ENCODE measurements at regions not wholly inside any gene's neighbourhood (a gene's known extent, or its start where the extent isn't known, plus 50 kb on each side); places are given as distances from the start of the nearest gene placed in this dataset.
"Not testable (repeated sequence)": the region's sequence is repeated elsewhere in the genome, so short reads cannot be mapped to it uniquely, and the experiment has no call there.

DNA sequence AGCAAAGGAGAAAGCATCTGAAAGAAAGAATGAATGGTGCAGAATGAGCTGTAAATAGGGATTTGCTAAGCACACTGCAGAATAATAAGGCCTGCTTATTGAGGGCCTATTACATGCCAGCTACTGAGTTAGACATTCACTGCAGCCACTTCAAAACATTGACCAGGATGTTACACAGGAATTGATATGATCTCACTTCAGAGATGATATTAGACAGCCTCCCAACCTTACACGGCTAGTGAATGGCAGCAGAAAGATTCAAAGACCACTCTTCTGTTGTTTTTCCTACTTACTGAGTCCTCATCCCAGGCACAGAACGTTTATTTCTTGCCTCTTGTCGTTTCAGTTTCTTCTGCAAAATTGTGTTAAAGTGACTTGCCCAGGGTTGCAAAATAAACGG lies 1209.9 kb upstream of the WWC1 start:
- intact Hi-C loops (cut with micrococcal nuclease) = no loop called here
- Mint-ChIP-seq H3K36me3 (ENCODE audit: low read depth) (no peaks in the 10 kb centered on the region), H3K27ac (no peak overlapping the region), H3K4me3 (no peak overlapping the region), H3K4me1 (ENCODE audit: low read depth) (no peaks in the 10 kb centered on the region), H3K27me3 (no peaks in the 10 kb centered on the region), H3K9me3 (peaks cover 1% of the 10 kb centered on the region)
- DNase-seq (no peak), ATAC-seq (no peak)
- CTCF ChIA-PET = no interaction called here
- POLR2A ChIA-PET = no interaction called here
- TF ChIP-seq, protein P1, sequence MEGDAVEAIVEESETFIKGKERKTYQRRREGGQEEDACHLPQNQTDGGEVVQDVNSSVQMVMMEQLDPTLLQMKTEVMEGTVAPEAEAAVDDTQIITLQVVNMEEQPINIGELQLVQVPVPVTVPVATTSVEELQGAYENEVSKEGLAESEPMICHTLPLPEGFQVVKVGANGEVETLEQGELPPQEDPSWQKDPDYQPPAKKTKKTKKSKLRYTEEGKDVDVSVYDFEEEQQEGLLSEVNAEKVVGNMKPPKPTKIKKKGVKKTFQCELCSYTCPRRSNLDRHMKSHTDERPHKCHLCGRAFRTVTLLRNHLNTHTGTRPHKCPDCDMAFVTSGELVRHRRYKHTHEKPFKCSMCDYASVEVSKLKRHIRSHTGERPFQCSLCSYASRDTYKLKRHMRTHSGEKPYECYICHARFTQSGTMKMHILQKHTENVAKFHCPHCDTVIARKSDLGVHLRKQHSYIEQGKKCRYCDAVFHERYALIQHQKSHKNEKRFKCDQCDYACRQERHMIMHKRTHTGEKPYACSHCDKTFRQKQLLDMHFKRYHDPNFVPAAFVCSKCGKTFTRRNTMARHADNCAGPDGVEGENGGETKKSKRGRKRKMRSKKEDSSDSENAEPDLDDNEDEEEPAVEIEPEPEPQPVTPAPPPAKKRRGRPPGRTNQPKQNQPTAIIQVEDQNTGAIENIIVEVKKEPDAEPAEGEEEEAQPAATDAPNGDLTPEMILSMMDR (IDR thresholded peaks at IDR 0.05) = no peak

DNA sequence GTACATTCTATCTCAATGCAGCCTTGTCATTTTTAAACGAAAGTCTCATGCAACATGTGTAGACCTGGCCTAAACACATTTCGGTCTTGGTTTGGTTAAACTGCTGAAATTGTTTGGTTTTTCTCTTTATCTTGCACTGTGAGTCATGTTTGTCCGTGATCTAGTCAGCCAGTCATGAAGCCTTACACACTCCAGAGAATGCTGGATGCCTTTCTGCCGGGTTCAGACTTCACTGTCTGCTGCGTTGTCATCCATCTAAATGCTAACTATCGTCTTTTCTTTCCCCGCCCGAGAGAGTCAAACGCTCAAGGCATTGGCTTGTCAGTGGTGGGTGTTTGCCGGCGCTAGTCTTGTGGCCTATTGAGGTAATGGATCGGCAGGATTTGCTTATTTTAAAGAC lies 1194.6 kb upstream of the WWC1 start:
- no peaks in the 10 kb centered on the region for H3K4me1 Mint-ChIP-seq (ENCODE audit: low read depth)
- no peaks in the 10 kb centered on the region for H3K27me3 Mint-ChIP-seq
- DNase-seq = no peak
- intact Hi-C loops (cut with micrococcal nuclease) = no loop called here
- ChIA-PET CTCF (no interaction called here), POLR2A (no interaction called here)
- no peak overlapping the region for H3K27ac Mint-ChIP-seq
- H3K36me3 Mint-ChIP-seq (ENCODE audit: low read depth) = no peaks in the 10 kb centered on the region
- ATAC-seq = no peak
- TF ChIP-seq, protein P1 (IDR thresholded peaks at IDR 0.05) = no peak
- H3K4me3 Mint-ChIP-seq = no peak overlapping the region
- H3K9me3 Mint-ChIP-seq = peaks cover 9% of the 10 kb centered on the region

DNA sequence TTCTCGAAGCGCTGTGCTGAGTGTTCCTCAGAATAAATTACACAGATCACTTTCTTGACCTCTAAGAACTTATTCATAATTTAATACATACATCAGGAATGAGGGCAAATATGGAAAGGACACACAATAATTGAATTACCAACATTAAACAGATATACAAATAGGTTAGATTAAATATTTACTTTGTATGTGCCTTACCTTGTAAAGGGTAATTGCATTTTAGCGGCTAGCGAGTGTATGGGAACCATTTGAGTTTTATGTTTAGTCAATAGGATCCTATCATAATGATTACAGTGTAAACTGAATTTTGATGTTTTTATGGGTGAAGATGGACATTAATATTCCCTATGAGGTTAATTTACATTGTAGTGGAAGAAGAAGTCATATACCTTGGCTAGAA lies 1187.1 kb upstream of the WWC1 start:
- POLR2A ChIA-PET = no interaction called here
- Mint-ChIP-seq H3K27ac (no peak overlapping the region), H3K27me3 (no peaks in the 10 kb centered on the region)

DNA sequence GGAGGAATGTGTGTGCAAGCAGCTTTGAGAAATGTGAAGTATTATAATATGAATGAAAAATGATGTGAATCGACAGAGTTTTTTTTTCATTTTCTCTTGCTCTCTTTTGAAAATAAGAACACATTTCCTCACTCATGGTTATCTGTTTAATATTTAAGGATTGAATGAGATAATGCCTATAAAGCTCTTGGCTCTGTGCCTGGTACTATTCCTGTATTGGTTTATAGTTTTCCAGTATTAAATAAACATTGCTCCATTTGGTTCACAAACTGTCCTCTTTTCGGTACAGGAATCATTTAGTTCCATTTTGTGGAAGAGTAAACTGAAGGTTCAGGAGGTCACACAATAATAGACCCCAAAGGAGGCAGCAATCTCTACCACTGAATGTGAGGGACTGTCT lies 1185.5 kb upstream of the WWC1 start:
- Mint-ChIP-seq H3K27me3 (no peaks in the 10 kb centered on the region), H3K36me3 (ENCODE audit: low read depth) (no peaks in the 10 kb centered on the region), H3K27ac (no peak overlapping the region), H3K4me3 (no peak overlapping the region), H3K9me3 (peaks cover 13% of the 10 kb centered on the region), H3K4me1 (ENCODE audit: low read depth) (no peaks in the 10 kb centered on the region)
- ChIA-PET POLR2A (no interaction called here), CTCF (no interaction called here)
- no peak for ATAC-seq
- no peak for DNase-seq
- intact Hi-C loops (cut with micrococcal nuclease) = no loop called here
- TF ChIP-seq, protein P1 (IDR thresholded peaks at IDR 0.05) = no peak

More for the DNA sequence above, 1187.1 kb upstream of the WWC1 start:
- CTCF ChIA-PET = no interaction called here
- no peaks in the 10 kb centered on the region for H3K36me3 Mint-ChIP-seq (ENCODE audit: low read depth)
- no peak overlapping the region for H3K4me3 Mint-ChIP-seq
- DNase-seq = no peak
- H3K4me1 Mint-ChIP-seq (ENCODE audit: low read depth) = no peaks in the 10 kb centered on the region
- no peak for ATAC-seq
- intact Hi-C loops (cut with micrococcal nuclease) = no loop called here
- H3K9me3 Mint-ChIP-seq = peaks cover 17% of the 10 kb centered on the region
- TF ChIP-seq, protein P1 (IDR thresholded peaks at IDR 0.05) = no peak

DNA sequence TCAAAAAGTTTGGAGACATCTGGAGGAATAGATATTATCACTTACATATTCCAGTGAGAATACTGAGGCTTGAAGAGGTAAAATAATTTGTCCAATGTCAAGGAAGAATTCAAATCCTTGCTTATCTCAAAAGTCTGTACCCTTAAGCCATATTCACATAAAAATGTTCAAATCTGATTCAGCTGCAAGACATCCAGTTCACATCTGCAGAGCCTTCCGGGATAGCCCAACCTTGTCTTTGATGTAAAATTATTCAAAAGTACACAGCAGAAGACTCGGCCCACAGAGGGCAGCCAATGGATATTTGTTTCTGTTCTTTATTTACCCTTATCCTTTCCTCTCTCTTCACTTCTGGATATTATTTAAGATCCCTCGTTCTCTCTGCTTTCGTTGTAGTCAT lies 1183.8 kb upstream of the WWC1 start:
- ATAC-seq (no peak), DNase-seq (no peak)
- intact Hi-C loops (cut with micrococcal nuclease) = no loop called here
- no peak overlapping the region for H3K4me3 Mint-ChIP-seq
- no peaks in the 10 kb centered on the region for H3K27me3 Mint-ChIP-seq
- H3K27ac Mint-ChIP-seq = no peak overlapping the region
- no peaks in the 10 kb centered on the region for H3K4me1 Mint-ChIP-seq (ENCODE audit: low read depth)
- POLR2A ChIA-PET = no interaction called here
- TF ChIP-seq, protein P1 (IDR thresholded peaks at IDR 0.05) = no peak
- CTCF ChIA-PET = no interaction called here
- H3K9me3 Mint-ChIP-seq = peaks cover 12% of the 10 kb centered on the region
- H3K36me3 Mint-ChIP-seq (ENCODE audit: low read depth) = no peaks in the 10 kb centered on the region

DNA sequence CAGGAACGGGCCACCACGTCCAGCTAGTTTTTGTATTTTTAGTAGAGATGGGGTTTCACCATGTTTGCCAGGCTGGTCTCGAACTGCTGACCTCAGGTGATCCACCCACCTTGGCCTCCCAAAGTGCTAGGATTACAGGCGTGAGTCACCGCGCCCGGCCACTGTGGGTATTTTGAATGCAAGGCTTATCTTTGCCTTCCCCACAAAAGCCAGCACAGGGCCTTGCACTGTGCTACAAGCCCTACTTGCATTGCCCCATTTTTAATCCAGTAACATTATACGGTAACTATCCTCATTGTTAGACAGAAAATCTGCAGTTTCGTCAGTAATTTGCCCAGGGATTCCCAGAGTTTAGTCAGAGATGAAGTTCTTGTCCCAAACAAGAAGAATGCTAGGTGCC lies 1183.2 kb upstream of the WWC1 start:
- POLR2A ChIA-PET; H3K4me1 Mint-ChIP-seq (ENCODE audit: low read depth); ATAC-seq: not testable (repeated sequence)

More for the DNA sequence above, 1183.2 kb upstream of the WWC1 start:
- CTCF ChIA-PET; H3K4me3 Mint-ChIP-seq; H3K27me3 Mint-ChIP-seq; H3K27ac Mint-ChIP-seq; intact Hi-C loops (cut with micrococcal nuclease); DNase-seq; H3K36me3 Mint-ChIP-seq (ENCODE audit: low read depth): not testable (repeated sequence)
- H3K9me3 Mint-ChIP-seq = peaks cover 15% of the 10 kb centered on the region

All from activated CD8-positive, alpha-beta T cell treated with anti-CD3 and anti-CD28 coated beads for 36 hours (primary cell).